ENCODE measurements at regions not wholly inside any gene's neighbourhood (a gene's known extent, or its start where the extent isn't known, plus 50 kb on each side); places are given as distances from the start of the nearest gene placed in this dataset.

DNA sequence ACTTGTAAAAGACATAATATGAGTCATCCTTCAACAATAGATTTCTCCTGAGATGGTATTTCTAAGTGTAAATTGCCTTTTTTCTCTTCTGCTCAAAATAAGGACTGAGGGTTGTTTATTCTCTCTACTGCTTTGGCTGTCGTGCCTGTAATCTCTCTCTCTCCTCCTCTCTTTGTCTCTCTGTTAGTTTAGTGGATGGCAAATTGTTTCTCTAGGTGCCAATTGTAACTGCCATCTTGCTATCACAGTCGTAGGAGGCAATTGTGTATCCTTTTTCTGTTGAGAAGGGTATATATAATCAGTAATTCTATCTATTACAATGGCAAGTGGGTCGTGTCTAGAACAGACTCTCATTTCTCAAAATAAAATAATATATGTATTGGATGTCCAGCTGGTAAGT, 545.0 kb upstream of the FBXO33 start:
- TF ChIP-seq POLR2AphosphoS5 (IDR thresholded peaks at IDR 0.05) (peak; percentile 76), SMC3 (conservative IDR thresholded peaks at IDR 0.05; ENCODE audit: poor library complexity) (peak; percentile 15), EP300 (conservative IDR thresholded peaks at IDR 0.05; ENCODE audit: poor library complexity, severe bottlenecking) (peak; percentile 81), TAF1 (IDR thresholded peaks at IDR 0.05; ENCODE audit: low read depth) (no peak)
- TF ChIP-seq, protein P1, sequence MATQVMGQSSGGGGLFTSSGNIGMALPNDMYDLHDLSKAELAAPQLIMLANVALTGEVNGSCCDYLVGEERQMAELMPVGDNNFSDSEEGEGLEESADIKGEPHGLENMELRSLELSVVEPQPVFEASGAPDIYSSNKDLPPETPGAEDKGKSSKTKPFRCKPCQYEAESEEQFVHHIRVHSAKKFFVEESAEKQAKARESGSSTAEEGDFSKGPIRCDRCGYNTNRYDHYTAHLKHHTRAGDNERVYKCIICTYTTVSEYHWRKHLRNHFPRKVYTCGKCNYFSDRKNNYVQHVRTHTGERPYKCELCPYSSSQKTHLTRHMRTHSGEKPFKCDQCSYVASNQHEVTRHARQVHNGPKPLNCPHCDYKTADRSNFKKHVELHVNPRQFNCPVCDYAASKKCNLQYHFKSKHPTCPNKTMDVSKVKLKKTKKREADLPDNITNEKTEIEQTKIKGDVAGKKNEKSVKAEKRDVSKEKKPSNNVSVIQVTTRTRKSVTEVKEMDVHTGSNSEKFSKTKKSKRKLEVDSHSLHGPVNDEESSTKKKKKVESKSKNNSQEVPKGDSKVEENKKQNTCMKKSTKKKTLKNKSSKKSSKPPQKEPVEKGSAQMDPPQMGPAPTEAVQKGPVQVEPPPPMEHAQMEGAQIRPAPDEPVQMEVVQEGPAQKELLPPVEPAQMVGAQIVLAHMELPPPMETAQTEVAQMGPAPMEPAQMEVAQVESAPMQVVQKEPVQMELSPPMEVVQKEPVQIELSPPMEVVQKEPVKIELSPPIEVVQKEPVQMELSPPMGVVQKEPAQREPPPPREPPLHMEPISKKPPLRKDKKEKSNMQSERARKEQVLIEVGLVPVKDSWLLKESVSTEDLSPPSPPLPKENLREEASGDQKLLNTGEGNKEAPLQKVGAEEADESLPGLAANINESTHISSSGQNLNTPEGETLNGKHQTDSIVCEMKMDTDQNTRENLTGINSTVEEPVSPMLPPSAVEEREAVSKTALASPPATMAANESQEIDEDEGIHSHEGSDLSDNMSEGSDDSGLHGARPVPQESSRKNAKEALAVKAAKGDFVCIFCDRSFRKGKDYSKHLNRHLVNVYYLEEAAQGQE (IDR thresholded peaks at IDR 0.05; ENCODE audit: borderline replicate concordance) = peak; percentile 30
- Histone ChIP-seq H3F3A (ENCODE audit: insufficient read depth, low read length, poor library complexity, severe bottlenecking) (no peaks in the 10 kb centered on the region), H3K9me3 (ENCODE audit: low read length) (no peaks in the 10 kb centered on the region), H3K4me2 (ENCODE audit: low read length) (no peak overlapping the region), H3K9ac (ENCODE audit: low read length) (no peak overlapping the region), H3K9me2 (ENCODE audit: insufficient read depth, low read length) (no peaks in the 10 kb centered on the region), H3K27me3 (ENCODE audit: insufficient read depth, low read depth, low read length) (no peaks in the 10 kb centered on the region), H3K79me2 (replicated peaks; ENCODE audit: insufficient read depth, low read length) (no peaks in the 10 kb centered on the region), H3K36me3 (ENCODE audit: insufficient read depth, low read length) (no peaks in the 10 kb centered on the region), H4K20me1 (ENCODE audit: insufficient read depth) (no peaks in the 10 kb centered on the region), H2AFZ (ENCODE audit: low read depth, low read length) (no peak overlapping the region), H3K27ac (ENCODE audit: low read length) (peak overlapping the region; percentile 6), H3K4me3 (ENCODE audit: low read length) (no peak overlapping the region)

DNA sequence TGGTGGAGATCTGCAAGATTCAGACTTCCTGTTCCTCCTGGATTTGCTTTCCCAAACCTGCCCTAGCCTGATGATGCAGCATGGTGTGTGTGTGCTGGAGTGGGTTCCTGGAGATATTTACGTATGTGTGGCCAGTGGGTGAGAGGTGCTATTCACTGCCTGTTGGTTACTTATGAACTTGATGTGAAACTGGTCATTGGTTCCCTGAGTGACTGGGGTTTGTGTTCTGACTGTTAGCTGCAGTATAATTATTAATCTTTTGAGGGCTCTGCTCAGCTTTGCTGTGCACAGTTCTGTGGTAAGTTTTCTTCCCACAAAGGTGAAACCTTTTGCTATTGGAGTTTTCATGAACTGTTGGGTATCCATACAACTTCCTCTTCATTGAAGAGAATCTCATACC, 541.8 kb upstream of the FBXO33 start:
- Histone ChIP-seq H3K4me3 (ENCODE audit: low read length) (no peak overlapping the region), H3K27ac (ENCODE audit: low read length) (no peak overlapping the region), H2AFZ (ENCODE audit: low read depth, low read length) (no peak overlapping the region), H3K9me3 (ENCODE audit: low read length) (no peaks in the 10 kb centered on the region), H3K36me3 (ENCODE audit: insufficient read depth, low read length) (no peaks in the 10 kb centered on the region), H4K20me1 (ENCODE audit: insufficient read depth) (no peaks in the 10 kb centered on the region), H3K79me2 (replicated peaks; ENCODE audit: insufficient read depth, low read length) (no peaks in the 10 kb centered on the region), H3K9me2 (ENCODE audit: insufficient read depth, low read length) (no peaks in the 10 kb centered on the region), H3F3A (ENCODE audit: insufficient read depth, low read length, poor library complexity, severe bottlenecking) (no peaks in the 10 kb centered on the region), H3K4me2 (ENCODE audit: low read length) (no peak overlapping the region), H3K9ac (ENCODE audit: low read length) (no peak overlapping the region), H3K27me3 (ENCODE audit: insufficient read depth, low read depth, low read length) (no peaks in the 10 kb centered on the region)
- TF ChIP-seq, protein P2, sequence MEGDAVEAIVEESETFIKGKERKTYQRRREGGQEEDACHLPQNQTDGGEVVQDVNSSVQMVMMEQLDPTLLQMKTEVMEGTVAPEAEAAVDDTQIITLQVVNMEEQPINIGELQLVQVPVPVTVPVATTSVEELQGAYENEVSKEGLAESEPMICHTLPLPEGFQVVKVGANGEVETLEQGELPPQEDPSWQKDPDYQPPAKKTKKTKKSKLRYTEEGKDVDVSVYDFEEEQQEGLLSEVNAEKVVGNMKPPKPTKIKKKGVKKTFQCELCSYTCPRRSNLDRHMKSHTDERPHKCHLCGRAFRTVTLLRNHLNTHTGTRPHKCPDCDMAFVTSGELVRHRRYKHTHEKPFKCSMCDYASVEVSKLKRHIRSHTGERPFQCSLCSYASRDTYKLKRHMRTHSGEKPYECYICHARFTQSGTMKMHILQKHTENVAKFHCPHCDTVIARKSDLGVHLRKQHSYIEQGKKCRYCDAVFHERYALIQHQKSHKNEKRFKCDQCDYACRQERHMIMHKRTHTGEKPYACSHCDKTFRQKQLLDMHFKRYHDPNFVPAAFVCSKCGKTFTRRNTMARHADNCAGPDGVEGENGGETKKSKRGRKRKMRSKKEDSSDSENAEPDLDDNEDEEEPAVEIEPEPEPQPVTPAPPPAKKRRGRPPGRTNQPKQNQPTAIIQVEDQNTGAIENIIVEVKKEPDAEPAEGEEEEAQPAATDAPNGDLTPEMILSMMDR (IDR thresholded peaks at IDR 0.05; ENCODE audit: poor library complexity, severe bottlenecking) = no peak
- TF ChIP-seq TAF1 (IDR thresholded peaks at IDR 0.05; ENCODE audit: low read depth) = no peak
- no peak for TF ChIP-seq EZH2 (IDR thresholded peaks at IDR 0.05; ENCODE audit: borderline replicate concordance, insufficient read depth, low read length, poor library complexity, severe bottlenecking)
- TF ChIP-seq MXI1 (conservative IDR thresholded peaks at IDR 0.05; ENCODE audit: poor library complexity, severe bottlenecking) = no peak

DNA sequence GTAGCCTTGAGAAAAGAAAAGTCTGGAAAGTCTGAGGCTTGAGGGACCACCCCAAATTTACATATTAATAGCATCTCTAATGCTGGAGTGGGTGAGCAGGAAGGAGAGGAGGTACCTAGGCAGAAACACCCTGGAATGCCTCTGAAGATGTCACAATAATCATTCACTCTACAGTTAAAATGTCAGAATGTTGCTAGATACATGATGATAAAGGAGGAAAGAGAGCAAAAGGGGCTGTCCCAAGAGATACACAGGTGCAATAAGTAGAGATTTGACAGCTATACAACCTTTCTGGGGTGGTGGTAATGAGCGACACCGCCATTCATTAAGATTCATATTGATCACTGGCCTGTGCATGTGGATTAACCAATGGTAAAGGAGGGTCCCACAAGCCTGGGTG, 540.5 kb upstream of the FBXO33 start:
- Histone ChIP-seq H3K4me2 (ENCODE audit: low read length) (no peak overlapping the region), H3K27me3 (ENCODE audit: insufficient read depth, low read depth, low read length) (no peaks in the 10 kb centered on the region), H3F3A (ENCODE audit: insufficient read depth, low read length, poor library complexity, severe bottlenecking) (no peaks in the 10 kb centered on the region), H4K20me1 (ENCODE audit: insufficient read depth) (no peaks in the 10 kb centered on the region), H3K27ac (ENCODE audit: low read length) (no peak overlapping the region), H2AFZ (ENCODE audit: low read depth, low read length) (no peak overlapping the region), H3K4me3 (ENCODE audit: low read length) (no peak overlapping the region), H3K9me2 (ENCODE audit: insufficient read depth, low read length) (no peaks in the 10 kb centered on the region), H3K9ac (ENCODE audit: low read length) (no peak overlapping the region), H3K9me3 (ENCODE audit: low read length) (no peaks in the 10 kb centered on the region), H3K79me2 (replicated peaks; ENCODE audit: insufficient read depth, low read length) (no peaks in the 10 kb centered on the region), H3K36me3 (ENCODE audit: insufficient read depth, low read length) (no peaks in the 10 kb centered on the region)
- peak; percentile 90 for TF ChIP-seq EP300 (conservative IDR thresholded peaks at IDR 0.05; ENCODE audit: poor library complexity, severe bottlenecking)
- TF ChIP-seq, protein P1 (IDR thresholded peaks at IDR 0.05; ENCODE audit: borderline replicate concordance) = peak; percentile 37
- peak; percentile 96 for TF ChIP-seq POLR2AphosphoS5 (IDR thresholded peaks at IDR 0.05)
- no peak for TF ChIP-seq SMC3 (conservative IDR thresholded peaks at IDR 0.05; ENCODE audit: poor library complexity)

All from neural cell (in vitro differentiated cells).